Glomerular visceral epithelial cell (primary cell): ENCODE measurements at regions not wholly inside any gene's neighbourhood (a gene's known extent, or its start where the extent isn't known, plus 50 kb on each side); places are given as distances from the start of the nearest gene placed in this dataset.
"Not testable (repeated sequence)": the region's sequence is repeated elsewhere in the genome, so short reads cannot be mapped to it uniquely, and the experiment has no call there.

Source experiments
- DNase-seq: peaks from one replicate; pipeline ENCODE4 v3.0.0-alpha.2; 2016; ENCODE audit errors: extremely low spot score

DNA sequence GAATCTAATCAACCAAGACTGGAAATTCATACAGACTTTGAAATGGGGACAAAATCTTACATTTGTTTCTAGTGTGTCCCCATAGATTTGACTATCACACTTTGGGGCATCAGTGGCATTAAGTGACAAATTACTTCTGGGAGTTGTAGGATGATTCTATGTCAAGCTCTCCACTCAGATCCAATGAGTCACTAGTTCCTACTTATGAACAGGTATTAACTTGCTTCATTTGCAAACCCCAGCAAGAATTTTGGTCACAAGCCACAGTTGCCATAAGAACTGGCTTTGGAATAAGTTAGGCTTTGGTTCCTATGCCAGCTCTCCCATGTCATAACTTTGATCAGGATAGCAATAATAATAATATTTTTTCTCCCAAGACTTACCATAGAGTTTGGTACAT is 77.6 kb upstream of the PTPRK start:
- DNase-seq: no peak

- DNase-seq: no peak
These were observed 76.6 kb upstream of the PTPRK start for GRCh38 chr6:128597004-128597403.

GRCh38 chr6:128595544-128595943 is 75.1 kb upstream of the PTPRK start:
- DNase-seq: no peak

GRCh38 chr6:128586095-128586494 is 65.7 kb upstream of the PTPRK start:
- no peak for DNase-seq

DNA sequence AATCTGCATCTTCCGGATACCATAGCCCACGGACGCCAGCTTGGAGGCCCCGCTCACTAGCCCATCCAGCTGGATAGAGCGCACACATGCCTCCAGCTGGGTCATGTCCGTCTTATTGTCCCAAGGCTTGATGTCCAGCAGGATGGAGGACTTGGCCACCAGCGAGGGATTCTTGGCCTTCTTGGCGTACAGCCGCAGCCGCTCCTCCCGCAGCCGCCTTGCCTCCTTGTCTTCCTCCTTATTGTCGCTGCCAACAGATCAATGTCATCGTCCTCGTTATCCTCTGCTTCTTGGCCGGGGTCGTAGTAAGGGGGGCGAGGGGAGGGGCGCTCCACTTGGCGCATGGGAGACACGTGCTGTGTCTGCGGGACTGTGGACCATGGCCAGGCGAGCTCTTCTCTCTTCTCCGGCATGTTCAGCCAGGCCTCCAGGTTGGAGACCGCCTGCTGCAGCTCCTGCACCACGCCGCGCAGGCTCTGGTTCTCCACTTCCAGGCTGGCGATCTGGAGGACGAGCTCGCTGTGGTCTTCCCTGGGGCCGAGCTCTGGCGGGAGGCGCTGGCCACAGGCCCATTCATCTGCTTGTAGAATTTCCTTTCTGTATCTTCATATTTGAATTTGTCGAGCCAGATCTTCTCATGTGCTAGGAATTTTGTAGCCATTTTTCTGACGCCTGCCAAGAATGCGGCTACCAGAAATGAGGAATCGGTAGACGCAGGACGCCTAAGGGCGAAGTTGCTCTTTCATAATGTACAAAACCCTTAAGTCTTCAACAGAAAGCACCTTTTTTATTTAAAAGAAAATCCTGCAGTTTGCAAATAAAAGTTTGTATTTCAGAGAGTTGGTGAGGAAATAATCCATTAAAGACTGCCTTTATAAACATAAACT is 60.1 kb upstream of the PTPRK start:
- no peak for DNase-seq

- not testable (repeated sequence) for DNase-seq
These were observed 54.9 kb upstream of the PTPRK start for GRCh38 chr6:128575254-128575653.

DNA sequence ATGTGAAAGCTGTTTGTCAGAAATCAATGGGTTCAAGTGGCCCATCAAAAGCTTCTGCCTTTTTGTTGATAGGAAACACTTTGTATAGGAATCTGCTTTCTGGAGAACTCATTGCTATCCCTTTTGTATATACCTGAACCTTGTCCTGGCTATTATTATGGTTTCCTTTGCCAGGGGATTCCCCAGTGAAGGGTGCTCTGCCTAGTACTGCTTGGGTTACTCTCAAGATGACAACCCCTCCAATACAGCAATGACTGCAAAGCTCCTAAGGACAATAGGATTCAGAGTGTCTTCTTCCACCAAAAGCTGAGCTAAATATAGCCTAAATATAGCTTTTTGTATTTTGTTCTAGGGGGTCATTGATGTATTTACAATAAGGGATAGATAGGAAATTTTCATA is 54.0 kb upstream of the PTPRK start:
- DNase-seq: no peak

- DNase-seq: no peak
These were observed 52.6 kb upstream of the PTPRK start for GRCh38 chr6:128573036-128573435.

DNA sequence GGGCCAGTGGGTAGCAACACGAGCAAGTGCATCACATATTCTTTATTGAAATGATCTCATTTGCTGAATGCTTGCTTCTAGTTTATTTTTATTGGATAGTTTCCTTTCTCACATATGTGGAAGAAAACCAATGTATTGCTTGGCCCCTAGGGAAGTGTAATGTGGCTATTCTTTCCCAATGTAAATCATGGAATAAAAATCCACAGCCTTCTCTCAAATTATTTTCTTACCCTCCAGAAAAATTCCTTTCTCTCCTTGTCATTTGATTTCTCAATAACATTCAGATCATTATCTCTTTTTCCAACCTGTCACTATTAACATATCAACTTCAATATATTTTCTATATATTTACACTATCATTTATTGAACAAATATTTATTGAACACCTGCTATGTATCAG is 51.9 kb upstream of the PTPRK start:
- DNase-seq: no peak

GRCh38 chr6:128570680-128571063 is 50.3 kb upstream of the PTPRK start:
- DNase-seq: peak; percentile 37

DNA sequence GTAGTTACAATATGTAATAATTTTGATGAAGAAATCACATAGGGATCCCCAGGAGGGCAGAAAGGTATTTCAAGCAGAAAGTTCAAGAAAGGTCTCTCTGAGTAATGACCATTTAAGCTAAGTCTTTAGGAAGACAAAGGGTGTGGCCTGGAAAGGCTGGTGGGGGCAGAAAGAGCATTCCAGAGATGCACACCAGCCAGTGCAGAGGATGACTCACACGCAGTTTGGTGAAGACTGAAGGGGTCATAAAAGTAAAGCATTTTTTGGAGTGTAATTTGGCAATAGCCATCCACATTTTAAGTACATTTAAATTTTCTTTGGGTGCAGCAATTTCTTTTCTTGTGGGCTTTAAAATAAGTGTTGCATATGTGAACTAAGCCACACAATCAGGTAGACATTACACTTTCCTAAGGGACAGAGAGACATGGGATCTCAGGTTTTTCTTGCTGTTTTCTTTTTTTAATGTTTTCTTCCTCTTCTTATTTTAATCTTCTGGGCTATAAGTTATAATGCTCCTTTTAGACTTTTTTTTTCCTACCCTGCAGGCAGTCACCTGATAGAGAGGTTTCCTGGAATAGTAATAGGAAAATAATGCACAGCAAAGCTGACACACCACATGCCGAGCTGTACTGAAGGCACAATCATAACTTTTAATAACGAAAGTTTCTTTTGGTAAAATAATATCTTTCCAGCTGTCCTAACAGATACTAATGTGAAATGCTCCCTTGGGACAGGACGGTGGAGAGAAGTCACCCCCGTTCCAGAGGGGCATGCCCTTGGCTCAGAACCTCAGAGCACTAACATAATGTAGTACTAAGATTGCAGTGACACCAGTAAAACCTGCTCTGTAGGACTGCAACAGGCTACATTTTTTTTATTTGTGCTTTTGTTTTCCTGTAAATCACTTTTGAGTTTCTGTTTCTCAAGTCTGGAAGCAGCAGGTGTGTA is 49.6 kb upstream of the PTPRK start:
- peak; percentile 92 for DNase-seq
